ENCODE measurements at regions not wholly inside any gene's neighbourhood (a gene's known extent, or its start where the extent isn't known, plus 50 kb on each side); places are given as distances from the start of the nearest gene placed in this dataset.

GRCh38 chr13:74322562-74322961 lies 188.4 kb upstream of the KLF12 start:
- H3K9me3 ChIP-seq (ENCODE audit: low read length), result no peaks in the 10 kb centered on the region
- ChIA-PET POLR2A (no interaction called here), CTCF (ENCODE audit: low intra/inter-chr PET ratio, low total read pairs) (no interaction called here)
- no peaks in the 10 kb centered on the region for H3K79me2 ChIP-seq (ENCODE audit: insufficient read depth, low read length)
- ATAC-seq (no peak), DNase-seq (ENCODE audit: low spot score) (no peak), FAIRE-seq (no peak)
- 14% methylated on average over 2 of the region's 2 CpGs for WGBS (ENCODE audit: low lambda C conversion rate)
- no peak overlapping the region for H2AFZ ChIP-seq (ENCODE audit: low read length)
- no peak overlapping the region for H3K4me2 ChIP-seq (ENCODE audit: low read depth, low read length)
- TF ChIP-seq DDIT3 (CRISPR knock-in tag; IDR thresholded peaks at IDR 0.05) (no peak), POLR2A (IDR thresholded peaks at IDR 0.05; ENCODE audit: insufficient read depth in 1 of 2, low read depth in 2 of 2, low read length in 2 of 2) (no peak), ZNF513 (CRISPR knock-in tag; conservative IDR thresholded peaks at IDR 0.05) (no peak), FLYWCH1 (CRISPR knock-in tag; IDR thresholded peaks at IDR 0.05) (no peak), ZNF558 (CRISPR knock-in tag; IDR thresholded peaks at IDR 0.05; ENCODE audit: borderline replicate concordance) (no peak), REXO4 (CRISPR knock-in tag; IDR thresholded peaks at IDR 0.05; ENCODE audit: borderline replicate concordance) (no peak), ZNF292 (CRISPR knock-in tag; IDR thresholded peaks at IDR 0.05; ENCODE audit: borderline replicate concordance, low read depth) (no peak), YY1 (IDR thresholded peaks at IDR 0.05; ENCODE audit: insufficient read depth, insufficient replicate concordance, low read depth, low read length) (no peak), ZNF282 (IDR thresholded peaks at IDR 0.05; ENCODE audit: partially characterized antibody) (no peak), ZNF567 (CRISPR knock-in tag; IDR thresholded peaks at IDR 0.05; ENCODE audit: borderline replicate concordance) (no peak), ATF6 (CRISPR knock-in tag; conservative IDR thresholded peaks at IDR 0.05) (no peak), SKIL (CRISPR knock-in tag; IDR thresholded peaks at IDR 0.05; ENCODE audit: borderline replicate concordance) (no peak), ZNF224 (CRISPR knock-in tag; IDR thresholded peaks at IDR 0.05) (no peak), TGIF2 (CRISPR knock-in tag; IDR thresholded peaks at IDR 0.05) (no peak), ZSCAN21 (CRISPR knock-in tag; IDR thresholded peaks at IDR 0.05; ENCODE audit: borderline replicate concordance) (no peak), MTF1 (CRISPR knock-in tag; IDR thresholded peaks at IDR 0.05) (no peak)
- in situ Hi-C loops (cut with HindIII; ENCODE audit: extremely low pct_ligation_motif_present, low pct_unique_long_range_greater_than_20kb) (no loop called here), intact Hi-C loops (cut with micrococcal nuclease; ENCODE audit: unreplicated experiment) (no loop called here)
- no peak overlapping the region for H3K27ac ChIP-seq (ENCODE audit: extremely low read length, insufficient read depth, low read length)
- no peaks in the 10 kb centered on the region for H3K36me3 ChIP-seq (replicated peaks in 1 of 2; ENCODE audit: control insufficient read depth in 1 of 2, insufficient read depth in 2 of 2, low read length in 2 of 2)
- H3K4me3 ChIP-seq (replicated peaks in 1 of 3; ENCODE audit: insufficient read depth in 1 of 3, low read depth in 2 of 3, low read length in 3 of 3), result no peak overlapping the region
- no peaks in the 10 kb centered on the region; the same call in 1 of the 2 replicates for H3K4me1 ChIP-seq (ENCODE audit: insufficient read depth, low read length)
- no peak overlapping the region for H3K9ac ChIP-seq (ENCODE audit: insufficient read depth, low read depth, low read length)
- H3K27me3 ChIP-seq (ENCODE audit: control insufficient read depth in 1 of 2, insufficient read depth in 2 of 2, low read length in 2 of 2), result no peaks in the 10 kb centered on the region
- H4K20me1 ChIP-seq (ENCODE audit: insufficient read depth, low read length), result no peaks in the 10 kb centered on the region
- no TSS peak for BruUV-seq (replicated peaks)
